GM12878 (cell line): ENCODE measurements at regions not wholly inside any gene's neighbourhood (a gene's known extent, or its start where the extent isn't known, plus 50 kb on each side); places are given as distances from the start of the nearest gene placed in this dataset.

ENCODE experiments used
- ATAC-seq: fragments of 200-7000 bp; cut with Tn5 transposase; 3 replicates; pipeline ENCODE4 v1.9.1; 2020; ENCODE audit warnings: mild to moderate bottlenecking, moderate library complexity
- BruUV-seq: library from RNA; stranded (reverse); fragments of 400-500 nt; replicated peaks from 2 replicates; lab custom pipeline; 2021; lab: Mats Ljungman, UMichigan
- CTCF ChIA-PET: fragments of 300-600 bp; sonication (Branson Sonifier 250); formaldehyde crosslinking; extraction: SDS; loops from one replicate; lab custom pipeline; 2021; ENCODE audit warnings: inconsistent platforms; lab: Yijun Ruan, JAX
- POLR2A ChIA-PET: fragments of 350-600 bp; formaldehyde crosslinking; extraction: SDS; loops from one replicate; lab custom pipeline; 2021; ENCODE audit warnings: inconsistent platforms; lab: Charles Lee
- RAD21 ChIA-PET: fragments of 300-600 bp; sonication (Branson Sonifier 250); formaldehyde crosslinking; loops from one replicate; lab custom pipeline; 2023; ENCODE audit warnings: antibody characterized with exemption; ENCODE audit not compliant: unreplicated experiment; lab: Charles Lee
- SMC1A ChIA-PET: fragments of 300-600 bp; sonication (Branson Sonifier 250); formaldehyde crosslinking; loops from one replicate; lab custom pipeline; 2023; ENCODE audit not compliant: unreplicated experiment, uncharacterized antibody; lab: Charles Lee
- DNase-seq: peaks from one replicate; pipeline ENCODE4 v3.0.0-alpha.2; 2011; ENCODE audit warnings: low read depth, low spot score
- FAIRE-seq: peaks from 3 replicates; lab custom pipeline; 2011; peaks lifted over from hg19 to GRCh38; lab: Jason Lieb, UNC
- H2AFZ ChIP-seq: 2 replicates; pipeline ENCODE4 v1.6.0; 2011; ENCODE audit warnings: low read depth, low read length, control low read depth; ENCODE audit not compliant: control insufficient read depth
- H3K27ac ChIP-seq: 2 replicates; pipeline ENCODE4 v1.5.1; 2011; ENCODE audit warnings: control low read depth; ENCODE audit not compliant: control insufficient read depth, insufficient read depth
- H3K27me3 ChIP-seq, 2 experiments: replicated peaks in 1 of 2; 2 replicates each; pipeline versions ENCODE4 v1.6.0 to v1.6.1; 2011; ENCODE audit warnings: low read length in 1 of 2; ENCODE audit not compliant: control insufficient read depth in 2 of 2, insufficient read depth in 2 of 2
- H3K36me3 ChIP-seq, 2 experiments: 2 replicates each; pipeline ENCODE4 v1.5.1; 2011; ENCODE audit warnings: low read length in 1 of 2; ENCODE audit not compliant: control insufficient read depth in 2 of 2, insufficient read depth in 2 of 2
- H3K4me1 ChIP-seq: 2 replicates; pipeline ENCODE4 v1.6.1; 2011; ENCODE audit warnings: mild to moderate bottlenecking, low read length, moderate library complexity, mixed read lengths; ENCODE audit not compliant: control insufficient read depth, insufficient read depth
- H3K4me2 ChIP-seq: 2 replicates; pipeline ENCODE4 v1.6.0; 2011; ENCODE audit warnings: control low read depth; ENCODE audit not compliant: control insufficient read depth, insufficient read depth
- H3K4me3 ChIP-seq: fragments of 200-600 bp; sonication (generic); 2 replicates; pipeline ENCODE4 v1.5.1; 2016
- H3K79me2 ChIP-seq: 2 replicates; pipeline ENCODE4 v1.6.0; 2011; ENCODE audit warnings: low read length; ENCODE audit not compliant: control insufficient read depth, insufficient read depth
- H3K9ac ChIP-seq: 2 replicates; pipeline ENCODE4 v1.8.0; 2011; ENCODE audit warnings: low read length, control low read depth, mixed read lengths; ENCODE audit not compliant: control insufficient read depth, insufficient read depth
- H3K9me3 ChIP-seq: replicated peaks from 3 replicates; pipeline ENCODE4 v1.5.1; 2011; ENCODE audit warnings: mild to moderate bottlenecking, low read length; ENCODE audit not compliant: control insufficient read depth, insufficient read depth
- H4K20me1 ChIP-seq: 2 replicates; pipeline ENCODE4 v1.6.0; 2011; ENCODE audit not compliant: control insufficient read depth, insufficient read depth
- CEBPB ChIP-seq, 2 experiments: fragments of 150-350 bp in 1 of 2; IDR thresholded peaks; 2 replicates each; pipeline ENCODE4 v1.6.1; 2012 to 2014; ENCODE audit warnings: low read depth in 2 of 2, low read length in 2 of 2, borderline replicate concordance in 1 of 2, inconsistent platforms in 1 of 2
- HDGF ChIP-seq: fragments of 450-650 bp; IDR thresholded peaks from 2 replicates; pipeline ENCODE4 v1.6.1; 2016; ENCODE audit warnings: antibody characterized with exemption
- IKZF1 ChIP-seq: fragments of 450-650 bp; conservative IDR thresholded peaks from 2 replicates; pipeline ENCODE4 v1.6.1; 2017; ENCODE audit warnings: antibody characterized with exemption, mild to moderate bottlenecking
- RUNX3 ChIP-seq: IDR thresholded peaks from 2 replicates; pipeline ENCODE4 v1.6.1; 2012; ENCODE audit warnings: low read length, inconsistent platforms
- SPI1 ChIP-seq: IDR thresholded peaks from 2 replicates; pipeline ENCODE4 v1.6.1; 2011; ENCODE audit warnings: low read depth, mild to moderate bottlenecking, low read length, moderate library complexity, borderline replicate concordance; ENCODE audit not compliant: insufficient read depth
- SREBF2 ChIP-seq: IDR thresholded peaks from 2 replicates; pipeline ENCODE4 v1.6.1; 2012; ENCODE audit warnings: mild to moderate bottlenecking, low read length
- TCF3 ChIP-seq: IDR thresholded peaks from 2 replicates; pipeline ENCODE4 v1.6.1; 2012; ENCODE audit warnings: low read depth, mild to moderate bottlenecking, low read length, borderline replicate concordance; ENCODE audit not compliant: insufficient read depth
- ZNF24 ChIP-seq: fragments of 450-650 bp; IDR thresholded peaks from 2 replicates; pipeline ENCODE4 v1.6.1; 2017; ENCODE audit warnings: antibody characterized with exemption, mild to moderate bottlenecking
- ZNF622 ChIP-seq: fragments of 450-650 bp; IDR thresholded peaks from 2 replicates; pipeline ENCODE4 v1.6.1; 2017; ENCODE audit warnings: mild to moderate bottlenecking, inconsistent platforms
- WGBS: methylation state at CpG from one replicate; pipeline ENCODE4 v1.1.6; 2016; ENCODE audit warnings: low lambda C conversion rate; ENCODE audit not compliant: insufficient replicate concordance, insufficient coverage; ENCODE audit errors: missing lambda C conversion rate; 5-methylcytosine and 5-hydroxymethylcytosine counted together
- in situ Hi-C: fragments of 300-500 bp; cut with MboI; formaldehyde crosslinking; loops from 9 replicates; pipeline ENCODE4 v1.14.3; 2018; ENCODE audit warnings: mixed read lengths
- intact Hi-C: fragments of 100-400 bp; cut with micrococcal nuclease; formaldehyde crosslinking; loops from one replicate; pipeline ENCODE4 v1.14.2; 2022; ENCODE audit not compliant: unreplicated experiment
- TF ChIP-seq, protein P1 (sequence below): IDR thresholded peaks from 2 replicates; pipeline ENCODE4 v1.6.1; 2011; ENCODE audit warnings: borderline replicate concordance, low read depth, mild to moderate bottlenecking, moderate library complexity, low read length; ENCODE audit not compliant: insufficient read depth, poor library complexity, severe bottlenecking
- TF ChIP-seq, protein P2 (sequence below): IDR thresholded peaks from 2 replicates; pipeline ENCODE4 v1.6.1; 2011; ENCODE audit warnings: borderline replicate concordance, low read depth, mild to moderate bottlenecking, moderate library complexity, mixed read lengths, low read length; ENCODE audit not compliant: insufficient read depth; ENCODE audit errors: extremely low read length
- TF ChIP-seq, protein P3 (sequence below): IDR thresholded peaks from 2 replicates; pipeline ENCODE4 v1.6.1; 2011; ENCODE audit warnings: mild to moderate bottlenecking, low read depth, low read length, moderate library complexity; ENCODE audit not compliant: insufficient replicate concordance

DNA sequence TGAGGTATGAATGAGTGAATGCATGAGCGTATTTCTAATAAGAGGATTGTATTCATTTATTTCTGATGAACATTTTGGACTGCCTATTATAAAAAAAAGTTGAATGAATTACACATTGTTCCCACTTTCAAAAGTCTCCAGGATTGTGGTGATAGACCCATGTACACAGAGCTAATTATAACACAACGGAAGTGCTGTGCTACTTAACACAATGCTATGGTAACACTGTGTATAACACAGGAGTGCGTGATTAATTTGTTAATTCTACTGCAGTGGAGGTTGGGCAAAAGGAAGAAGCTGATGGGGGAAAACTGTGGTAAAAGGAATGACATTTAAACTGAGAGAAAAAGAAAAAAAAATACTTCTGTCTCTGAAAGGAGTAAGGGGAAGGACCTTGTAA, 147.8 kb upstream of the MEF2C start:
- H3K27me3 ChIP-seq: no peaks in the 10 kb centered on the region
- ATAC-seq (no peak), DNase-seq (no peak), FAIRE-seq (no peak)
- POLR2A ChIA-PET: no interaction called here
- no peaks in the 10 kb centered on the region for H3K79me2 ChIP-seq
- H3K4me2 ChIP-seq: no peak overlapping the region
- BruUV-seq: no TSS peak
- H2AFZ ChIP-seq: no peak overlapping the region
- TF ChIP-seq ZNF24 (0 out of 2 replicates have a peak, but pooled peaks have one; percentile 47), CEBPB (IDR thresholded peaks at IDR 0.05; ENCODE audit: borderline replicate concordance in 1 of 2, low read depth in 2 of 2, low read length in 2 of 2) (no peak)
- H3K27ac ChIP-seq: no peak overlapping the region
- CTCF ChIA-PET: interaction anchor here (1.2 to 1.4 kb wide), 2 partner anchors 14 to 18 kb away, joined by 3 read pairs; no protein-coding TSS in a partner anchor
- RAD21 ChIA-PET: no interaction called here
- 100% methylated on average over 3 of the region's 3 CpGs for WGBS
- H3K4me3 ChIP-seq: no peak overlapping the region
- H3K9ac ChIP-seq: no peak overlapping the region
- H3K36me3 ChIP-seq: no peaks in the 10 kb centered on the region
- H4K20me1 ChIP-seq: no peaks in the 10 kb centered on the region
- intact Hi-C loops: no loop called here
- H3K9me3 ChIP-seq: peaks cover 4% of the 10 kb centered on the region; the same call in 2 of the 3 replicates
- SMC1A ChIA-PET: interaction anchor here (0.9 to 1.4 kb wide), 3 partner anchors 12 to 37 kb away, joined by 3 to 4 read pairs (median 3); no protein-coding TSS in a partner anchor
- H3K4me1 ChIP-seq: no peaks in the 10 kb centered on the region
- in situ Hi-C loops: no loop called here

DNA sequence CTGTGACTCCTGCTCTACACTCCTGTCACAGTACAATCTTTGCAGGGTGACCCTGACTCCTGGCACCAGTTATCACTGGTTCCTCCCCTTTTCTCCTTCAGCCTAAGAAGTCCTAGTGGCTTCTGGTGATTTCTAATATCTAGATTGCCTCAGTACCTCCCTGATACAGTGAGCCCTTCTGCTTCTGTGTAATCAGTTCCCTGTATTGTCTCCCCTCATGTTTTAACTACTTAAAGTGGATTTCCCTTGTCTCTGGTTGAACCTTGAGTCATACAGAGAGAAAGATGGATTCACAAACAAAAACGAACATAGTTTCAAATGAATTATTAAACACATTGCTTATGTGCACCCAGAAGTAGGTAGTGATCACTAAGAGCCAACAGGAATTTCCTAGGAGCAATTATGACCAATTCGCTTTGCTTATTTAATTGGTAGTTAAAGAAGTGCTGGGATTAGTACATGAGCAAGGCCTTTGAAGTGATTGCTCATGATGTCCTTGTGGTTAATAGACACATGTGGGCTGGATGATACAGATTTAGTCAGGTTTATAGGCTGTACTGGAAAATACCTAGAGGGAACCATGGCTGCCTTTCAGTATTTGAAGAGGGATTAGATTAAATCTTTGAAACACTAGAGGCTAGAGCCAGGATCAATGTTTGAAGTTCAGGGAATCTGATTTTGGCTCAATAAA, 145.8 kb upstream of the MEF2C start:
- FAIRE-seq (no peak), DNase-seq (no peak), ATAC-seq (peak; percentile 35)
- intact Hi-C loops: no loop called here
- Histone ChIP-seq H3K36me3 (no peaks in the 10 kb centered on the region), H3K79me2 (no peaks in the 10 kb centered on the region), H4K20me1 (no peaks in the 10 kb centered on the region), H3K27ac (no peak overlapping the region), H3K4me3 (no peak overlapping the region), H3K4me2 (no peak overlapping the region), H2AFZ (no peak overlapping the region), H3K9ac (no peak overlapping the region), H3K9me3 (peaks cover 4% of the 10 kb centered on the region; the same call in 2 of the 3 replicates), H3K4me1 (no peaks in the 10 kb centered on the region), H3K27me3 (no peaks in the 10 kb centered on the region)
- in situ Hi-C loops: no loop called here
- POLR2A ChIA-PET: no interaction called here
- no TSS peak for BruUV-seq
- TF ChIP-seq IKZF1 (0 out of 2 replicates have a peak, but pooled peaks have one; percentile 19), TCF3 (no peak), ZNF622 (no peak), SPI1 (no peak), SREBF2 (no peak), RUNX3 (peak; percentile 45; the same call in 1 of the 2 replicates), HDGF (no peak)
- TF ChIP-seq, protein P1, sequence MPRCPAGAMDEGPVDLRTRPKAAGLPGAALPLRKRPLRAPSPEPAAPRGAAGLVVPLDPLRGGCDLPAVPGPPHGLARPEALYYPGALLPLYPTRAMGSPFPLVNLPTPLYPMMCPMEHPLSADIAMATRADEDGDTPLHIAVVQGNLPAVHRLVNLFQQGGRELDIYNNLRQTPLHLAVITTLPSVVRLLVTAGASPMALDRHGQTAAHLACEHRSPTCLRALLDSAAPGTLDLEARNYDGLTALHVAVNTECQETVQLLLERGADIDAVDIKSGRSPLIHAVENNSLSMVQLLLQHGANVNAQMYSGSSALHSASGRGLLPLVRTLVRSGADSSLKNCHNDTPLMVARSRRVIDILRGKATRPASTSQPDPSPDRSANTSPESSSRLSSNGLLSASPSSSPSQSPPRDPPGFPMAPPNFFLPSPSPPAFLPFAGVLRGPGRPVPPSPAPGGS: peak; percentile 71
- TF ChIP-seq, protein P2, sequence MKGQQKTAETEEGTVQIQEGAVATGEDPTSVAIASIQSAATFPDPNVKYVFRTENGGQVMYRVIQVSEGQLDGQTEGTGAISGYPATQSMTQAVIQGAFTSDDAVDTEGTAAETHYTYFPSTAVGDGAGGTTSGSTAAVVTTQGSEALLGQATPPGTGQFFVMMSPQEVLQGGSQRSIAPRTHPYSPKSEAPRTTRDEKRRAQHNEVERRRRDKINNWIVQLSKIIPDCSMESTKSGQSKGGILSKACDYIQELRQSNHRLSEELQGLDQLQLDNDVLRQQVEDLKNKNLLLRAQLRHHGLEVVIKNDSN: no peak
- TF ChIP-seq, protein P3, sequence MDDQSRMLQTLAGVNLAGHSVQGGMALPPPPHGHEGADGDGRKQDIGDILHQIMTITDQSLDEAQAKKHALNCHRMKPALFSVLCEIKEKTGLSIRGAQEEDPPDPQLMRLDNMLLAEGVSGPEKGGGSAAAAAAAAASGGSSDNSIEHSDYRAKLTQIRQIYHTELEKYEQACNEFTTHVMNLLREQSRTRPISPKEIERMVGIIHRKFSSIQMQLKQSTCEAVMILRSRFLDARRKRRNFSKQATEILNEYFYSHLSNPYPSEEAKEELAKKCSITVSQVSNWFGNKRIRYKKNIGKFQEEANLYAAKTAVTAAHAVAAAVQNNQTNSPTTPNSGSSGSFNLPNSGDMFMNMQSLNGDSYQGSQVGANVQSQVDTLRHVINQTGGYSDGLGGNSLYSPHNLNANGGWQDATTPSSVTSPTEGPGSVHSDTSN: no peak
- RAD21 ChIA-PET: no interaction called here
- CTCF ChIA-PET: interaction anchor here (1.2 kb wide), 1 partner anchor 8 kb away, joined by 4 read pairs; no protein-coding TSS in a partner anchor
- WGBS: 50% methylated on average over 2 of the region's 2 CpGs
- SMC1A ChIA-PET: interaction anchor here (1.1 to 1.5 kb wide), 3 partner anchors 9 to 53 kb away, joined by 3 to 5 read pairs (median 3); no protein-coding TSS in a partner anchor
